ENCODE measurements at regions not wholly inside any gene's neighbourhood (a gene's known extent, or its start where the extent isn't known, plus 50 kb on each side); places are given as distances from the start of the nearest gene placed in this dataset.

GRCh38 chr7:17506095-17506494 lies 207.6 kb downstream of the AHR start:
- Histone ChIP-seq H3K4me2 (ENCODE audit: low read depth, low read length) (peak overlapping the region; percentile 59), H2AFZ (ENCODE audit: low read length) (no peak overlapping the region), H3K4me3 (replicated peaks in 1 of 3; ENCODE audit: insufficient read depth in 1 of 3, low read depth in 2 of 3, low read length in 3 of 3) (no peak overlapping the region), H3K9ac (ENCODE audit: insufficient read depth, low read depth, low read length) (no peak overlapping the region), H3K36me3 (replicated peaks in 1 of 2; ENCODE audit: control insufficient read depth in 1 of 2, insufficient read depth in 2 of 2, low read length in 2 of 2) (no peaks in the 10 kb centered on the region), H3K4me1 (ENCODE audit: insufficient read depth, low read length) (peaks cover 47% of the 10 kb centered on the region), H4K20me1 (ENCODE audit: insufficient read depth, low read length) (no peaks in the 10 kb centered on the region), H3K79me2 (ENCODE audit: insufficient read depth, low read length) (no peaks in the 10 kb centered on the region), H3K9me3 (ENCODE audit: low read length) (no peaks in the 10 kb centered on the region), H3K27ac (ENCODE audit: extremely low read length, insufficient read depth, low read length) (no peak overlapping the region), H3K27me3 (ENCODE audit: control insufficient read depth in 1 of 2, insufficient read depth in 2 of 2, low read length in 2 of 2) (no peaks in the 10 kb centered on the region)
- WGBS (ENCODE audit: low lambda C conversion rate): 0% methylated on average over 3 of the region's 3 CpGs
- FAIRE-seq (peak; percentile 93), DNase-seq (ENCODE audit: low spot score) (peak; percentile 85), ATAC-seq (peak; percentile 87)
- in situ Hi-C loops (cut with HindIII; ENCODE audit: extremely low pct_ligation_motif_present, low pct_unique_long_range_greater_than_20kb) (no loop called here), intact Hi-C loops (cut with micrococcal nuclease; ENCODE audit: unreplicated experiment) (loop anchor here (2.0 kb wide), 1 partner anchor 19 kb away; no protein-coding TSS in a partner anchor)
- POLR2A ChIA-PET: interaction anchor here (0.7 kb wide), 1 partner anchor 19 kb away, joined by 3 read pairs; no protein-coding TSS in a partner anchor
- no TSS peak for BruUV-seq (replicated peaks)
- CTCF ChIA-PET (ENCODE audit: low intra/inter-chr PET ratio, low total read pairs): no interaction called here
- TF ChIP-seq SOX6 (IDR thresholded peaks at IDR 0.05) (no peak), SOX6 (CRISPR knock-in tag; IDR thresholded peaks at IDR 0.05) (peak; percentile 91), HOXA9 (CRISPR knock-in tag; IDR thresholded peaks at IDR 0.05; ENCODE audit: borderline replicate concordance) (no peak), MIER3 (CRISPR knock-in tag; IDR thresholded peaks at IDR 0.05; ENCODE audit: borderline replicate concordance) (peak; percentile 90; the same call in 1 of the 2 replicates), TFDP2 (CRISPR knock-in tag; IDR thresholded peaks at IDR 0.05) (peak; percentile 23; the same call in 1 of the 2 replicates), SP140L (CRISPR knock-in tag; IDR thresholded peaks at IDR 0.05; ENCODE audit: borderline replicate concordance) (0 out of 2 replicates have a peak, but pooled peaks have one; percentile 61), HDAC2 (CRISPR knock-in tag; IDR thresholded peaks at IDR 0.05) (peak; percentile 93), MEF2D (CRISPR knock-in tag; IDR thresholded peaks at IDR 0.05) (peak; percentile 96), FOXP4 (CRISPR knock-in tag; IDR thresholded peaks at IDR 0.05) (peak; percentile 91), POGK (CRISPR knock-in tag; conservative IDR thresholded peaks at IDR 0.05) (peak; percentile 68), ZBTB10 (CRISPR knock-in tag; IDR thresholded peaks at IDR 0.05; ENCODE audit: borderline replicate concordance) (peak; percentile 81; the same call in 1 of the 2 replicates), ZNF792 (CRISPR knock-in tag; IDR thresholded peaks at IDR 0.05) (peak; percentile 65; the same call in 1 of the 2 replicates), DNMT3B (CRISPR knock-in tag; conservative IDR thresholded peaks at IDR 0.05) (peak; percentile 85; the same call in 1 of the 2 replicates), ESRRA (CRISPR knock-in tag; IDR thresholded peaks at IDR 0.05; ENCODE audit: low read depth) (peak; percentile 62; the same call in 1 of the 2 replicates), ZNF83 (CRISPR knock-in tag; IDR thresholded peaks at IDR 0.05; ENCODE audit: borderline replicate concordance) (no peak), CBX1 (IDR thresholded peaks at IDR 0.05; ENCODE audit: low read depth) (no peak), ZNF20 (CRISPR knock-in tag; IDR thresholded peaks at IDR 0.05) (no peak), ERF (CRISPR knock-in tag; IDR thresholded peaks at IDR 0.05) (peak; percentile 51; the same call in 1 of the 2 replicates)

Measured in HepG2 (cell line).